ENCODE measurements at regions not wholly inside any gene's neighbourhood (a gene's known extent, or its start where the extent isn't known, plus 50 kb on each side); places are given as distances from the start of the nearest gene placed in this dataset.

DNA sequence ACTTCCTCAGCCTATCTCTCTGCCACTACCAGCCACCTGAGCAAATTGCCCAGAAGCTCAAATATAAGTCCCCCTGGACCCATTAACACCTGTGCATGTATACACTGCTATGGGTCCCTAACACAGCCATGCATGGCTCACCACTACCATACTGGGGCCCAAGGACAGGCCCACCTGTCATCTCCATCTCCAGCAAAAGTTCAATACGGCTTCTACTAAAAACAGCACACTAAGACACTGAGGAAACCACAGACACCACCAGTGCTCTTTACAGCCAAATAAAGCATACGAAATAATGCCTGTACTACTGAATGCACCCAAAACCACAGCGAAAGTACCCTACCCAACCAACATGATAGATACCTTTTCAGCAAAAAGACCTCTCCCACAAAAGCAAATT lies 85.6 kb upstream of the GHR start:
- TF ChIP-seq, protein P1, sequence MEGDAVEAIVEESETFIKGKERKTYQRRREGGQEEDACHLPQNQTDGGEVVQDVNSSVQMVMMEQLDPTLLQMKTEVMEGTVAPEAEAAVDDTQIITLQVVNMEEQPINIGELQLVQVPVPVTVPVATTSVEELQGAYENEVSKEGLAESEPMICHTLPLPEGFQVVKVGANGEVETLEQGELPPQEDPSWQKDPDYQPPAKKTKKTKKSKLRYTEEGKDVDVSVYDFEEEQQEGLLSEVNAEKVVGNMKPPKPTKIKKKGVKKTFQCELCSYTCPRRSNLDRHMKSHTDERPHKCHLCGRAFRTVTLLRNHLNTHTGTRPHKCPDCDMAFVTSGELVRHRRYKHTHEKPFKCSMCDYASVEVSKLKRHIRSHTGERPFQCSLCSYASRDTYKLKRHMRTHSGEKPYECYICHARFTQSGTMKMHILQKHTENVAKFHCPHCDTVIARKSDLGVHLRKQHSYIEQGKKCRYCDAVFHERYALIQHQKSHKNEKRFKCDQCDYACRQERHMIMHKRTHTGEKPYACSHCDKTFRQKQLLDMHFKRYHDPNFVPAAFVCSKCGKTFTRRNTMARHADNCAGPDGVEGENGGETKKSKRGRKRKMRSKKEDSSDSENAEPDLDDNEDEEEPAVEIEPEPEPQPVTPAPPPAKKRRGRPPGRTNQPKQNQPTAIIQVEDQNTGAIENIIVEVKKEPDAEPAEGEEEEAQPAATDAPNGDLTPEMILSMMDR (IDR thresholded peaks at IDR 0.05), result no peak
- TF ChIP-seq POLR2A (IDR thresholded peaks at IDR 0.05), result no peak
